Upper lobe of right lung (tissue), 1 donor: ENCODE measurements at regions not wholly inside any gene's neighbourhood (a gene's known extent, or its start where the extent isn't known, plus 50 kb on each side); places are given as distances from the start of the nearest gene placed in this dataset.

Experiments used
- ATAC-seq: fragments of 200-7000 bp; cut with Tn5 transposase; one replicate; pipeline ENCODE4 v1.9.1; 2020; ENCODE audit warnings: mild to moderate bottlenecking, moderate library complexity
- DNase-seq: peaks from one replicate; pipeline ENCODE4 v3.0.0-alpha.2; 2020
- H3K27ac ChIP-seq: fragments of 200-600 bp; one replicate; pipeline ENCODE4 v1.8.0; 2022
- H3K27me3 ChIP-seq: fragments of 200-600 bp; one replicate; pipeline ENCODE4 v1.8.0; 2022; ENCODE audit warnings: mild to moderate bottlenecking
- H3K36me3 ChIP-seq: fragments of 200-600 bp; one replicate; pipeline ENCODE4 v1.8.0; 2022
- H3K4me1 ChIP-seq: fragments of 200-600 bp; one replicate; pipeline ENCODE4 v1.8.0; 2022
- H3K4me3 ChIP-seq: fragments of 200-600 bp; one replicate; pipeline ENCODE4 v1.8.0; 2022; ENCODE audit warnings: mild to moderate bottlenecking
- H3K9me3 ChIP-seq: fragments of 200-600 bp; one replicate; pipeline ENCODE4 v1.8.0; 2022
- intact Hi-C: fragments of 100-400 bp; cut with DNase I; formaldehyde crosslinking; loops from one replicate; pipeline ENCODE4 v1.11.0; 2022
- TF ChIP-seq, protein P1 (sequence below): fragments of 200-600 bp; IDR thresholded peaks from one replicate; pipeline ENCODE4 v1.8.0; 2022; ENCODE audit warnings: antibody characterized with exemption
- donor health status: DM: no; HTN: yes; CAD: no; lungs with severe emphysema.

- DNase-seq (no peak), ATAC-seq (peak; percentile 83)
- no peaks in the 10 kb centered on the region for H3K9me3 ChIP-seq
- no peak overlapping the region for H3K4me3 ChIP-seq
- no peaks in the 10 kb centered on the region for H3K27me3 ChIP-seq
- H3K4me1 ChIP-seq, result no peaks in the 10 kb centered on the region
- TF ChIP-seq, protein P1, sequence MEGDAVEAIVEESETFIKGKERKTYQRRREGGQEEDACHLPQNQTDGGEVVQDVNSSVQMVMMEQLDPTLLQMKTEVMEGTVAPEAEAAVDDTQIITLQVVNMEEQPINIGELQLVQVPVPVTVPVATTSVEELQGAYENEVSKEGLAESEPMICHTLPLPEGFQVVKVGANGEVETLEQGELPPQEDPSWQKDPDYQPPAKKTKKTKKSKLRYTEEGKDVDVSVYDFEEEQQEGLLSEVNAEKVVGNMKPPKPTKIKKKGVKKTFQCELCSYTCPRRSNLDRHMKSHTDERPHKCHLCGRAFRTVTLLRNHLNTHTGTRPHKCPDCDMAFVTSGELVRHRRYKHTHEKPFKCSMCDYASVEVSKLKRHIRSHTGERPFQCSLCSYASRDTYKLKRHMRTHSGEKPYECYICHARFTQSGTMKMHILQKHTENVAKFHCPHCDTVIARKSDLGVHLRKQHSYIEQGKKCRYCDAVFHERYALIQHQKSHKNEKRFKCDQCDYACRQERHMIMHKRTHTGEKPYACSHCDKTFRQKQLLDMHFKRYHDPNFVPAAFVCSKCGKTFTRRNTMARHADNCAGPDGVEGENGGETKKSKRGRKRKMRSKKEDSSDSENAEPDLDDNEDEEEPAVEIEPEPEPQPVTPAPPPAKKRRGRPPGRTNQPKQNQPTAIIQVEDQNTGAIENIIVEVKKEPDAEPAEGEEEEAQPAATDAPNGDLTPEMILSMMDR, result peak; percentile 71
- H3K27ac ChIP-seq, result no peak overlapping the region
- no peaks in the 10 kb centered on the region for H3K36me3 ChIP-seq
- intact Hi-C loops, result no loop called here
Observed at GRCh38 chr9:81522716-81523551, 166.4 kb downstream of the TLE1 start.

DNA sequence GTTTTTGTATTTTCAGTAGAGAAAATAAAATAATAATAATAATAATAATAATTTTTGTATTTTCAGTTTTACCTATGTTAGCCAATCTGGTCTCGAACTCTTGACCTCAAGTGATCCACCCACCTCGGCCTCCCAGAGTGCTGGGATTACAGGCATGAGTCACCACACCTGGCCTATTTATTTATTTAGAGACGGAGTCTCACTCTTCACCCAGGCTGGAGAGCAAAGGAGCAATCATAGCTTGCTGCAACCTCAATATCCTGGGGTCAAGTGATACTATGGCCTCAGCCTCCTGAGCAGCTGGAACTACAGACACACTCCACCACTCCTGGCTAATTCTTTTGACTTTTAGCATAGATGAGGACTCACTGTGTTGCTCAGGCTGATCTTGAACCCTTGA is 167.5 kb downstream of the TLE1 start:
- no peak for DNase-seq
- Histone ChIP-seq H3K27ac (no peak overlapping the region), H3K4me1 (no peaks in the 10 kb centered on the region), H3K9me3 (no peaks in the 10 kb centered on the region), H3K27me3 (no peaks in the 10 kb centered on the region), H3K4me3 (no peak overlapping the region), H3K36me3 (no peaks in the 10 kb centered on the region)
- TF ChIP-seq, protein P1, result no peak
- intact Hi-C loops, result no loop called here
- no peak for ATAC-seq

- no peak for DNase-seq
- no peak for ATAC-seq
- TF ChIP-seq, protein P1, result no peak
- H3K9me3 ChIP-seq, result no peaks in the 10 kb centered on the region
- H3K27me3 ChIP-seq, result no peaks in the 10 kb centered on the region
- no peak overlapping the region for H3K27ac ChIP-seq
- no peaks in the 10 kb centered on the region for H3K36me3 ChIP-seq
- intact Hi-C loops, result no loop called here
- no peaks in the 10 kb centered on the region for H3K4me1 ChIP-seq
- H3K4me3 ChIP-seq, result no peak overlapping the region
Observed at GRCh38 chr9:81519816-81520495, 169.4 kb downstream of the TLE1 start.

DNA sequence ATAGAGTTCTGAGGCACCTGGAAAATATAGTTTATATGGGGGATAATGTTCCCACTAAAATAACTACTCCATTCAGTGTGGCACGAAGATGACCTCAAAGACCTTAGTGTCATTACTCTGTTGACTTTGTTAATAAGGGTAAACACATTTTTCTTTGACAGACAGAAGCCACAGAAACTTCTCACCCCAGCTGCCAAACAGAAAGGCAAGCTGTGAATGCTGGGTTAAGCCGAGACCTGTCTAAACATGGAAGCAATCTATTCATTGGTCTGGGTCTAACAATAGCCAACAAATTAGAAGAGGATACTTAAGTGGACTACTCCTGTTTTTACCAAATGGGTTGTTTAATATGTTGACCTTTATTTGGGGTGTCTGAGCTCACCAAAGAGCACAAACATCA is 171.4 kb downstream of the TLE1 start:
- TF ChIP-seq, protein P1, result no peak

DNA sequence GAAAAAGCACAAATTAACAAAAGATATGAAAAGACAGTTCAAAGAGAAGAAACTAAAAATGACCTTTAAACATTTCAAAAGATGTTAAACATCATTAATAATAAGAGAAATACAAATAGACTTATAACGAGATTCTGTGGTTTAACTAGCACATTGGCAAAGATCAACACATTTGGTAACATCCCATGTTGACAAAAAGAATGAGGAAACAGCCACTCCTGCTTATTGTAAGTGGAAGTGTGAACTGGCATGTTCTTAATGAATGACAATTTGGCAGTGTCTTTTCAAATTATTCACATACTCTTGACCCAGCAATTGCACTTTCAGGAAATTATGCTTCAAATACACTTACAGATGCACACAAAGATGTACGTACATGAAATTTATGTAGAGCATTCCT is 176.3 kb downstream of the TLE1 start:
- H3K9me3 ChIP-seq, result no peaks in the 10 kb centered on the region
- intact Hi-C loops, result no loop called here
- DNase-seq (no peak), ATAC-seq (no peak)
- no peak overlapping the region for H3K4me3 ChIP-seq
- no peak overlapping the region for H3K27ac ChIP-seq
- H3K36me3 ChIP-seq, result no peaks in the 10 kb centered on the region
- no peaks in the 10 kb centered on the region for H3K27me3 ChIP-seq
- no peaks in the 10 kb centered on the region for H3K4me1 ChIP-seq
- TF ChIP-seq, protein P1, result no peak

More for the DNA sequence above, 171.4 kb downstream of the TLE1 start:
- no peak overlapping the region for H3K4me3 ChIP-seq
- ATAC-seq (no peak), DNase-seq (no peak)
- no peaks in the 10 kb centered on the region for H3K36me3 ChIP-seq
- H3K4me1 ChIP-seq, result no peaks in the 10 kb centered on the region
- no peaks in the 10 kb centered on the region for H3K9me3 ChIP-seq
- intact Hi-C loops, result no loop called here
- no peak overlapping the region for H3K27ac ChIP-seq
- H3K27me3 ChIP-seq, result no peaks in the 10 kb centered on the region
